ENCODE measurements at regions not wholly inside any gene's neighbourhood (a gene's known extent, or its start where the extent isn't known, plus 50 kb on each side); places are given as distances from the start of the nearest gene placed in this dataset.

DNA sequence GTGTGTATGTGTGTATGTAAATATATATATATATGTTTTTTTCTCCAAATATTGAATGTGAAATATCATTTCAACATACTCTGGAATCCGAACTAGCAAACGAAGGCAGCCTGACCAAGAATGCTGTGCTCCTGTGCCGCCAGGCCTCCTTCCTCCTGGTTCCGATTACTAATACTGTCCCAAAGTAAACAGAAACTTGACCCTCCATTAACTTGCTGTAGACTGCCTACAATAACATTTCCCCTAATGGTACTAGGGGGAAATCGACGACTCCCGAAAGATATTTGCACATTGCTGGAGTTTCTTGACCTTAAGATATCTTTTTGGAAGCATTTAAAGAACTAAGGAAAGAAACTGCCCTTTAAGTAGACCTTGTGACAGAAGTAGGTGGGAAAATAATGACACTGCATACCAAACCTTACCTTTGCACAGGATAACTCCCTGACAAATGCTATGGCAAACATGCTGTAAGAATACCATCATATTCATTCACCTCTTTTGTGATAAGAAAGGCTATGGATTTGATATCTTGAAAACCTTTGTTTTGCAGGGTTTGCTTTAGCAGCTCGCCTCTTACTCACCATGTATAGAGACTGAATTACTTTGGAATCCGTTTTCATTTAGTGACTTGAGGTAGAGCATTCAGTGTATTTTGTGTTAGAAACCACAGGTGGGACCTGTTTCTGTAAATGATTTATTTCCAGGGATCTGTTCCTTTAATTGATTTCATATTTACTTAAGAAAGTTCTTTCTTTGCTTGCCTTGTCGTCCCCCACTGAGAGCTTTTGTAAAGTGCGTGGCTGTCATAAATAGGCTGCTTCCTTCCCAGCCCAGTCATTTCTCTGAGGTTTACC, 80.1 kb downstream of the KLF5 start:
- no peak for ATAC-seq

DNA sequence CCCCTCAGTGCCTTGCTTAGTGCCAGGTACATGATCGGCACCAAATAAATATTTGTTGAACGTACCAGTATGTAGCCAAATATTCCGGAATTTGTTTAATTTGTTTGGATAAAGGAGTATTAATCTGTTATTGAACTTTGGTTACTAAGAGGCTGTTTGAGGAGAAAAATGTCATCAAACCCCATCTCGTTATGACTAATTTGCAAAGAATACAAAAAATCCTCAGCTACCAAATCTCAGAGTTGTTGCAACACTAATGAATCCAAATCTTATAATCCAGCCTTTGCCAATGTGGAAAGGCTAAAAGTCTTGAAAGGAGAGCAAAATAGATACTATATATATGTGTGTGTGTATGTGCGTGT, 79.5 kb downstream of the KLF5 start:
- no peak for ATAC-seq

DNA sequence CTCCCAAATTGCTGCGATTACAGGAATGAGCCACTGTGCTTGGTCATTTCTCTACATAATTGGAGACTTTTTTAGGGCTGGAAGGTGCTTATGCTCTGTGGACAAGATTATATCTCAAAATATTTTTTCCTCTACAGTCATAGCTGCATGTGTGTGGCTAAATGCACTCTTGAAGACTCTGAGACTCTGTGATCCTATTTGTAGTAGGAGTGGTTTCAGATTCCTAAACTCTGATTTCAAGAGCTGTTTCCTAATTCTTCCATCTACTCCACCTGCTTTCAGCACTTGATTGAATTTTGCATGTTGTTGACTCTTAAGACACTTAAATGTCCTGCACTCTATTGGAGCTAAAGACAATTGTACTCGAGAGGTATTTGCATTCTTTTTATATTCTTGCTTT, 78.0 kb downstream of the KLF5 start:
- ATAC-seq = no peak

DNA sequence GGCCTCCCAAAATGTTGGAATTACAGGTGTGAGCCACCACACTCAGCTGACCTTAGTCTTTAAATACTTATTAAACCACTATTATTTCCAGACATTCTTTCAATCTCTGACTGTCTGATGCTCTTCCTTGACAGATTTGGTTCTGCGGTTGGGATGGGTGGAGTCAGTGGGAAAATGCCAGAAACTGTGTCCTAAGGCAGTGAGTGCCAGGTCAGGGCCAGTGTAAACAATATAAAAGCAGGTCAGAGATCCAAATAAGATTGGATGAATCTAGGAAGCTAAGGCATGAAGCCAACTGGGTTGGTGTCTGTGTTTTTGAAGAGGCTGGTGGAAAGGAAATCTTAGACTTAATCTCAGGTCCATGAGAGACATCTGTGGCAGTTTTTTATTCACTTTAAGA, 74.7 kb downstream of the KLF5 start:
- no peak for ATAC-seq

- ATAC-seq = no peak
Measured at GRCh38 chr13:73131247-73131646, 72.4 kb downstream of the KLF5 start.

- no peak for ATAC-seq
Measured at GRCh38 chr13:73129023-73129422, 70.2 kb downstream of the KLF5 start.

All from esophagus mucosa (tissue), 1 donor.